Neutrophil (primary cell): ENCODE measurements at regions not wholly inside any gene's neighbourhood (a gene's known extent, or its start where the extent isn't known, plus 50 kb on each side); places are given as distances from the start of the nearest gene placed in this dataset.

Experiments used
- H3K27ac ChIP-seq: fragments of 200-600 bp; sonication (generic); 2 replicates; pipeline ENCODE4 v1.5.1; 2016; ENCODE audit warnings: mild to moderate bottlenecking, moderate library complexity
- H3K27me3 ChIP-seq: fragments of 200-600 bp; sonication (generic); 2 replicates; pipeline ENCODE4 v1.6.0; 2016; ENCODE audit warnings: mild to moderate bottlenecking
- H3K36me3 ChIP-seq: fragments of 200-600 bp; sonication (generic); 2 replicates; pipeline ENCODE4 v1.5.1; 2017
- H3K4me1 ChIP-seq, 2 experiments: fragments of 200-600 bp in 1 of 2; sonication (generic) in 1 of 2; 1 replicate in 1 of 2; 2 replicates in 1 of 2; pipeline versions ENCODE4 v1.5.1 to v1.6.1; 2013 to 2016; ENCODE audit warnings: low read depth in 1 of 2, low read length in 1 of 2, mild to moderate bottlenecking in 1 of 2, moderate library complexity in 1 of 2; ENCODE audit not compliant: control insufficient read depth in 1 of 2, insufficient read depth in 1 of 2
- H3K4me3 ChIP-seq, 2 experiments: fragments of 200-600 bp in 1 of 2; sonication (generic) in 1 of 2; 1 replicate in 1 of 2; 2 replicates in 1 of 2; pipeline ENCODE4 v1.5.1; 2013 to 2016; ENCODE audit warnings: low read depth in 1 of 2, low read length in 1 of 2, mild to moderate bottlenecking in 1 of 2, moderate library complexity in 1 of 2
- H3K9me3 ChIP-seq: fragments of 200-600 bp; sonication (generic); 2 replicates; pipeline ENCODE4 v1.5.1; 2016
- CTCF ChIP-seq: fragments of 200-600 bp; sonication (generic); IDR thresholded peaks from 2 replicates; pipeline ENCODE4 v1.5.1; 2016; ENCODE audit warnings: antibody characterized with exemption

GRCh38 chr3:6716420-6716819 lies 144.5 kb upstream of the GRM7 start:
- no peak for TF ChIP-seq CTCF
- H3K27ac ChIP-seq = no peak overlapping the region
- no peaks in the 10 kb centered on the region for H3K9me3 ChIP-seq
- H3K4me1 ChIP-seq = no peaks in the 10 kb centered on the region
- no peaks in the 10 kb centered on the region for H3K27me3 ChIP-seq
- H3K36me3 ChIP-seq = no peaks in the 10 kb centered on the region
- H3K4me3 ChIP-seq = no peak overlapping the region

- Histone ChIP-seq H3K4me3 (no peak overlapping the region), H3K27me3 (no peaks in the 10 kb centered on the region), H3K4me1 (no peaks in the 10 kb centered on the region), H3K36me3 (no peaks in the 10 kb centered on the region), H3K27ac (no peak overlapping the region), H3K9me3 (no peaks in the 10 kb centered on the region)
- TF ChIP-seq CTCF = no peak
Observed at GRCh38 chr3:6717026-6717943, 143.6 kb upstream of the GRM7 start.

GRCh38 chr3:6719999-6720398 lies 140.9 kb upstream of the GRM7 start:
- Histone ChIP-seq H3K27me3 (no peaks in the 10 kb centered on the region), H3K36me3 (no peaks in the 10 kb centered on the region), H3K9me3 (no peaks in the 10 kb centered on the region), H3K27ac (no peak overlapping the region), H3K4me3 (no peak overlapping the region), H3K4me1 (no peaks in the 10 kb centered on the region)
- TF ChIP-seq CTCF = no peak

GRCh38 chr3:6721491-6721890 lies 139.4 kb upstream of the GRM7 start:
- no peak overlapping the region for H3K4me3 ChIP-seq
- no peaks in the 10 kb centered on the region for H3K27me3 ChIP-seq
- H3K36me3 ChIP-seq = no peaks in the 10 kb centered on the region
- H3K4me1 ChIP-seq = no peaks in the 10 kb centered on the region
- no peak overlapping the region for H3K27ac ChIP-seq
- no peaks in the 10 kb centered on the region for H3K9me3 ChIP-seq
- no peak for TF ChIP-seq CTCF

- Histone ChIP-seq H3K36me3 (no peaks in the 10 kb centered on the region), H3K4me3 (no peak overlapping the region), H3K27ac (no peak overlapping the region), H3K4me1 (no peaks in the 10 kb centered on the region), H3K27me3 (no peaks in the 10 kb centered on the region), H3K9me3 (no peaks in the 10 kb centered on the region)
- no peak for TF ChIP-seq CTCF
Observed at GRCh38 chr3:6723205-6723604, 137.7 kb upstream of the GRM7 start.
